K562 (cell line): ENCODE measurements at regions not wholly inside any gene's neighbourhood (a gene's known extent, or its start where the extent isn't known, plus 50 kb on each side); places are given as distances from the start of the nearest gene placed in this dataset.

Experiments used
- JUNB ChIP-seq: fragments of 450-650 bp; formaldehyde crosslinking; conservative IDR thresholded peaks from 2 replicates; pipeline ENCODE4 v1.4.0; 2020; ENCODE audit warnings: mild to moderate bottlenecking
- NCOA6 ChIP-seq: fragments of 450-650 bp; IDR thresholded peaks from 2 replicates; pipeline ENCODE4 v1.6.1; 2017; ENCODE audit warnings: mild to moderate bottlenecking
- NFATC3 ChIP-seq: fragments of 450-650 bp; IDR thresholded peaks from 2 replicates; pipeline ENCODE4 v1.6.1; 2017; ENCODE audit warnings: mild to moderate bottlenecking
- STAT5A ChIP-seq: IDR thresholded peaks from 2 replicates; pipeline ENCODE4 v1.6.1; 2012; ENCODE audit warnings: low read length, inconsistent platforms, borderline replicate concordance
- TCFL5 ChIP-seq: fragments of 250-450 bp; sonication (Bioruptor Pico); conservative IDR thresholded peaks from 2 replicates; pipeline ENCODE4 v1.6.1; 2021; ENCODE audit warnings: mild to moderate bottlenecking, moderate library complexity, matching md5 sums
- ZBTB33 ChIP-seq: sonication (generic); formaldehyde crosslinking; IDR thresholded peaks from 2 replicates; pipeline ENCODE4 v1.8.1; 2023; ENCODE audit warnings: mild to moderate bottlenecking, missing genetic modification reagents
- ZBTB9 ChIP-seq: fragments of 450-650 bp; formaldehyde crosslinking; IDR thresholded peaks from 2 replicates; pipeline ENCODE4 v1.4.0; 2020; ENCODE audit warnings: mild to moderate bottlenecking, moderate library complexity
- ZNF12 ChIP-seq: sonication (generic); formaldehyde crosslinking; IDR thresholded peaks from 2 replicates; pipeline ENCODE4 v1.4.0; 2020; ENCODE audit warnings: mild to moderate bottlenecking, missing genetic modification reagents
- ZNF764 ChIP-seq: fragments of 250-450 bp; sonication (Bioruptor Pico); IDR thresholded peaks from 2 replicates; pipeline ENCODE4 v1.4.0; 2020; ENCODE audit warnings: low read depth, mild to moderate bottlenecking, moderate library complexity

GRCh38 chr5:60210810-60211209, 317.3 kb upstream of the PDE4D start (continued):
- no peak for TF ChIP-seq ZBTB33 (CRISPR knock-in tag)
- no peak for TF ChIP-seq ZBTB9
- no peak for TF ChIP-seq NFATC3
- TF ChIP-seq NCOA6: no peak
- TF ChIP-seq STAT5A: no peak
- TF ChIP-seq ZNF764 (CRISPR knock-in tag): no peak
- TF ChIP-seq JUNB (CRISPR knock-in tag): no peak
- no peak for TF ChIP-seq TCFL5 (CRISPR knock-in tag)
- no peak for TF ChIP-seq ZNF12 (CRISPR knock-in tag)
- TF ChIP-seq, all 486 proteins: peak for 0
